CD4-positive, alpha-beta T cell treated with Interleukin-6 at 100 ng/mL for 8 hours (primary cell): ENCODE measurements at regions not wholly inside any gene's neighbourhood (a gene's known extent, or its start where the extent isn't known, plus 50 kb on each side); places are given as distances from the start of the nearest gene placed in this dataset.
"Not testable (repeated sequence)": the region's sequence is repeated elsewhere in the genome, so short reads cannot be mapped to it uniquely, and the experiment has no call there.

ENCODE experiments used
- DNase-seq: peaks from one replicate; pipeline ENCODE4 v3.0.0-alpha.2; 2020; ENCODE audit warnings: mixed read lengths, low spot score

GRCh38 chr13:58500938-58501337 is 869.4 kb downstream of the PCDH17 start:
- no peak for DNase-seq

DNA sequence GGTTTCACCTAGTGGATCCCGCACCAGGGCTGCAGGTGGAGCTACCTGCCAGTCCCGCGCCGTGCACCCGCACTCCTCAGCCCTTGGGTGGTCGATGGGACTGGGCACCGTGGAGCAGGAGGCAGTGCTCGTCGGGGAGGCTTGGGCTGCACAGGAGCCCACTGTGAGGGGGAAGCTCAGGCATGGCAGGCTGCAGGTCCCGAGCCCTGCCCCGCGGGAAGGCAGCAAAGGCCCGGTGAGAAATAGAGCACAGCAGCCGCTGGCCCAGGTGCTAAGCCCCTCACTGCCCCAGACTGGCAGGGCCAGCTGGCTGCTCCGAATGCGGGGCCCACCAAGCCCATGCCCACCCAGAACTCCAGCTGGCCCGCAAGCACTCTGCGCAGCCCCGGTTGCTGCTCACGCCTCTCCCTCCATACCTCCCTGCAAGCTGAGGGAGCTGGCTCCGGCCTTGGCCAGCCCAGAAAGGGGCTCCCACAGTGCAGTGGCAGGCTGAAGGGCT is 872.7 kb downstream of the PCDH17 start:
- not testable (repeated sequence) for DNase-seq

- DNase-seq, result not testable (repeated sequence)
These were observed 873.8 kb downstream of the PCDH17 start for GRCh38 chr13:58505262-58505920.

GRCh38 chr13:58528351-58528750 is 896.8 kb downstream of the PCDH17 start:
- no peak for DNase-seq

DNA sequence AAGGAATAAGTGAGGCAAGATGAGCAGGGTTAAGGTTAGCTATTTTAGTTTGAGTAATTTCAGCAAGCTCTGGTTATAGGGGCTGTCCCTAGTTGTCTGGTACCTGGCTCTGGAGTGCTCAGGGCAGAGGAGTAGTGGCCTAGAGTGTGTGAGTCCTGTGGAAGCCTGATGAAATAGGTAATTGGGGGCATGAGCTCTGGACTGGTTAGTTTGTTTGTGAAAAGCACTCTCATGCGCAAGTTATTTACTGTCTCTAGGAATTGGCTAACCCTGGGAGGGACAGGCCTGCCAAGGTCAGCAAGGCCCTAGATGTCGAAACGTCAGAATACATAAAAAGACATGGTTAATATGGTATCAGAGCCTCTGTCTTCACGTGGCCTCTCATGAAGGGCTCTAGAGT is 900.1 kb downstream of the PCDH17 start:
- DNase-seq, result no peak

DNA sequence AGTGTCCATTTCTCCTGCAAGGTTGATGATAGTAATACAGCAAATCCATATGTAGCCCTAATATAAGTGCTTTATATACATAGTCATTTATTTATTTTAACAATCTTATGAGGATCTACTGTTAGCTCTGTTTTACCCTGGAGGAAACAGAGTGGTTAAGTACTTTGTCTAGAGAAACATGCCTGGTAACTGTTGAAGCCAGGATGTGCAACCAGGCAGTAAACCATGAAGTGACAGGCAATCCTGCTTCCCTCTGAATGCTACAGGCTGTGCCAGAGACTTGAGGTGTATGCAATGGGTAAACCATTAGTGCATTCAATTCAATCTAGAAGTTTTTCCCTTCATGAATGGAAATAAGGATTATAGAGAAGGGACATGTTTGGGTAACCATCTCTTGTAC is 911.0 kb downstream of the PCDH17 start:
- no peak for DNase-seq

- no peak for DNase-seq
These were observed 915.9 kb downstream of the PCDH17 start for GRCh38 chr13:58547419-58547818.

DNA sequence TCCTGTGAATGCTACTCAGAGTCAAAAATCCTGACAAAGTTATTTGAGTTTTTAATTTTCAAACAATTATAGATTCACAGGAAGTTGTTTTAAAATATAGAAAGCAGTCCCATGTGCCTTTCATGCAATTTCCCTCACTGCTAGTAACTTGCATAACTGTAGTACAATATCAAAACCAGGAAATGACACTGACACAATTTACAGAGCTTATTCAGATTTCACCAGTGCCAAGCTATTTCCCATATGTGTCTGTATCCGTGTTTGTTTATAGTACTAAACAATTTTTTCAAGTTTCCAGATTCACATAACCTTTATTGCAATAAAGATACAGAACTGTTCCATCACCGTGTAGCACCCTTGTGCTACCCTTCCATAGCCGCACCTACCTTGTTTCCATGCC is 934.6 kb downstream of the PCDH17 start:
- DNase-seq, result no peak

GRCh38 chr13:58573743-58574142 is 942.2 kb downstream of the PCDH17 start:
- DNase-seq, result no peak

GRCh38 chr13:58574791-58575190 is 943.2 kb downstream of the PCDH17 start:
- DNase-seq, result no peak

- no peak for DNase-seq
These were observed 947.9 kb downstream of the PCDH17 start for GRCh38 chr13:58579468-58579867.

DNA sequence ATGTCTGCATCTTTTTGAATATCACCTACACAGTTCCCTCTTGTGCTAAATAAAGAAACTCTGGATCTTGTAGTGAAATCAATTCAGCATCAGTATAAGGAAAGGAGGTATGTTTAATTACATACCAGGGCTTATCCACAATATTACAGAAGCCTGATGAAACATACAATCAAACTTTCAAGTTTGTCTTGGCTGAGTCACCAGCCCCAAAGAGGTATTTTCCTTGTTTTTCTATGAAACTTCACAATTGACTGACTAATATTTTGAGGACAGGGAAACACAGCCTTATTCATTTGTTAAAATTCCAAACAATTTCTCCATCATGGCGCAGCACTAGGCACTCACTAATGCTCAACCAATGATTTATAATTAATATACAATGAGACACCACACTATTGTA is 952.4 kb downstream of the PCDH17 start:
- DNase-seq, result no peak

DNA sequence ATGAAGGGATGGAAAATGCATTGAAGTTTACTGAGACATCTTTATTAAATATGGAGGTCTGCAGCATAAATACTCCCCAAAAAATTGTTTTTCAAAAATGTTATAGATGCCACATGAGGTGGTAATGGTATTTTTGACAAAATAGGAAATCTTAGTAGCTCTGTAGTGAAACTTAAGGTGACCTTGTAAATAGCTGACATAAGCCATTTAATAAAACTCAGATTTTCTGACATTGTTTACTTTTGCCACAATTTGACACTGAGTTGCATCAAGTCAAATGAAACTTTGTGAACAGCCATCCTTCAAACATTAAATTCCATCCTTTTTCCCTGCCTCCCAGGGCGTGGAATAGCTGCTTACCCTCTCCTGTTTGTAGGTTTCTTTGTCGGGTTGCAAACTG is 953.1 kb downstream of the PCDH17 start:
- no peak for DNase-seq

DNA sequence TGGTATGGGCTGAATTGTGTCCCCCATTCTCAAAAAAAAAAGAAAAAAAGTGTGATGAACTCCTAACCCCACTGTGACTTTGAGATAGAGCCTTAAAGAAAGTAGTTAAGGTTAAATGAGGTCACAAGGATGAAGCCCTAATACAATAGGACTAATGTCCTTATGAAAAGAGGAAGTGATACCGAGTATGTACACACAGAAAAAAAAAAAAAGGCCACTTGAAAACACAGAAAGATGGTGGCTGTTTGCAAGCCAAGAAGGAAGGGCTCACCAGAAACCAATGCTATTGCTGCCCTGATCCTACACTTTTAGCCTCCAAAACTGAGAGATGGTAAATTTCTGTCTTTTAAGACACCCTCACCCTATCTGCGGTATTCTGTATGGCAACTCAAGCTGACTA is 955.6 kb downstream of the PCDH17 start:
- DNase-seq, result no peak

- DNase-seq, result no peak
These were observed 960.5 kb downstream of the PCDH17 start for GRCh38 chr13:58592052-58592451.

- DNase-seq, result no peak
These were observed 961.2 kb downstream of the PCDH17 start for GRCh38 chr13:58592786-58593185.

GRCh38 chr13:58594747-58595600 is 963.4 kb downstream of the PCDH17 start:
- DNase-seq, result no peak

GRCh38 chr13:58597552-58597951 is 966.0 kb downstream of the PCDH17 start:
- DNase-seq, result no peak

- no peak for DNase-seq
These were observed 966.7 kb downstream of the PCDH17 start for GRCh38 chr13:58598241-58598640.

DNA sequence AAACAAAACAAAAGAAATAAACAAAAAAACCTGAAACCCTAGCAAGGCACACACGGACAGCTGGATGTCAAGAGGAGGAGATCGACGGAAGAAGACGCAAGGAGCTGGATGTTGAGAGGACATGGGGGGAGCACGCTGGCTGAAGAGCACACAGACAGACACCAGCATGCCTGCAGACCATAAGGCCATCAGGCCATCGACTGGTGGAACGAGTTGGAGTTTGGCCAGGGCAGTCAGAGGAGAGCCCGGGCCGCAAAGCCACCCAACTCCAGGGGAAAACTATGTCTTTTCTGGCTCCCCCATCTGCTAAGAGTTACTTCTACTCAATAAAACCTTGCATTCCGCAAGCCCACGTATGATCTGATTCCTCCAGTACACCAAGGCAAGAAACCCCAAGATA is 979.6 kb downstream of the PCDH17 start:
- DNase-seq, result no peak

DNA sequence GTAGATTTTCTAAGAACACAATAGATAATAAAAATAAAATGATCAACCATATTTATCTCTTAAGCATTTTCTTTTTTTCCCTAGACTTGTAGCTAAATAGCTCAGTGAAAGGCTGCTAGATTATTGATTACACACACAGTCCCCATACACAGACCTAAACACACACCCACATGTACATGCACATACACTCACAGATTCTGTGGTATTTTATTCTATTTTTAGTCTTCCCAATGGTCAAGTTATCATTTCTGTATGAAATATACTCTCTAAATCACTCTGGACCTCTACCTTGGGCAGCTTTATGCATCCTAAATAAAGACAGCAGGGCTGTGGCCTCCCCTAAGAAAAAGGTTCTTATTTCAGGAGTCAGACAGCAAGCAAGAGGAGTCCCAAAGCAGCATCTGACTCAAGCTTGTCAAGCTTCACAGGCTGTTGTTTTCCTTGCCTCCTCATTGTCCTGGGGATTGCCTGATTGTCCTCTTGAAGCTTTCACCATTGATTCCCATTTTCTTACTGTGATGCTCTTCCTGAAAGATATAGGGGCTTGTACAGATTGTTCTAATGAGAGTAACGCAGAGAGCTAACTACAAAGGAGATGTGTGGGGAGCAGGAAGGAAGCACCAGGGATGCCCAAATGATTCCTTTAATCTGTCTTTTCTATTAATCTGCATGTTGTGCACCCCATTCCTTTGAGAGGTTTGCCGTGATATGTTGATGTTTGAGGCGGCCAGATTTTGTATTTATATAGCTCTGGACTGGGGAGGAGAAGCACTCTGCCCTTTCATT is 986.5 kb downstream of the PCDH17 start:
- no peak for DNase-seq

DNA sequence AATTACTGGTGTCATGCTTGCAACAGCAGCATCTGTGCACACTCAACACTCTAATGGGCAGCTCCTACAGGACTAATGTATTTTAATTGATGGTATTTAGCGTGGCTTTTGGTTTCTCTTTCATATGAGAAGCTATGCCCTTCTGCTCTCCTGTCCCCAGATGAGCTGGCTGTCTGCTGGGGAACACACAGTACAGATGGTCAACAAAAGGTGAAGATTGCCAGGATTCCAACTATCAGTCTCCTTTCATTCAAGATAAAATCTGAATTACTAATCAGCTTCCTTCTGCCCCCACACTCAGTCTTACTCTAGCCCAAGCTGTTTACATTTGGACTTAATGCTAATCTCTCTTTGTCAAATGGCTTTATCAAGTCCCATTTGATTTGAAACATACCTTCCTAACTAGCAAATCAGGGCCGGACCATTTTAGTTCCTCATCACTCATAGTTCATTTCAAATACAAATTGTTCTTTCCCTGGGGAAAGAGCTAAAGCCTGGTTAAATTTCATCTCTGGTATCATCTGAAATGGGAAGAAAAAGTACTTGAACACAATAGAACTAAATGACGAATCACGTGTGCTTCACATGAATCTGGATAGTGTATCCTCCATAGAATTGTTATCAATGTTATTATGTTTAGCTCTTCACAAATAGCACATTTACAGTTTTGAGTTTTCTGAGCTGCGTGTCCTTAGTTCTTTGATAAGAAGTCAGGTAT is 988.0 kb downstream of the PCDH17 start:
- DNase-seq, result no peak
